Aorta (tissue), 5 donors: ENCODE measurements at regions not wholly inside any gene's neighbourhood (a gene's known extent, or its start where the extent isn't known, plus 50 kb on each side); places are given as distances from the start of the nearest gene placed in this dataset.

Experiments
- ATAC-seq: fragments of 200-7000 bp; cut with Tn5 transposase; one replicate; pipeline ENCODE4 v1.9.1; 2022; ENCODE audit warnings: moderate library complexity; ENCODE audit not compliant: low FRiP score
- DNase-seq, 2 donors: peaks; one replicate each; pipeline ENCODE4 v3.0.0-alpha.2; 2020
- H3K27ac ChIP-seq, 2 donors: one replicate each; pipeline ENCODE4 v1.5.1; 2013; ENCODE audit warnings: low read length in 2 of 2, mild to moderate bottlenecking in 2 of 2, moderate library complexity in 2 of 2, control low read depth in 1 of 2, inconsistent platforms in 1 of 2, low read depth in 1 of 2
- H3K27me3 ChIP-seq, 2 donors: one replicate each; pipeline ENCODE4 v1.6.1; 2013; ENCODE audit warnings: control low read depth in 1 of 2, low read length in 1 of 2, mild to moderate bottlenecking in 1 of 2, moderate library complexity in 1 of 2; ENCODE audit not compliant: insufficient read depth in 2 of 2, control insufficient read depth in 1 of 2
- H3K36me3 ChIP-seq, 2 donors: one replicate each; pipeline ENCODE4 v1.6.1; 2013; ENCODE audit warnings: control low read depth in 1 of 2, low read length in 1 of 2, mild to moderate bottlenecking in 1 of 2; ENCODE audit not compliant: insufficient read depth in 2 of 2, control insufficient read depth in 1 of 2
- H3K4me1 ChIP-seq, 2 donors: one replicate each; pipeline ENCODE4 v1.6.1; 2013; ENCODE audit warnings: low read length in 2 of 2, control low read depth in 1 of 2, mild to moderate bottlenecking in 1 of 2, moderate library complexity in 1 of 2; ENCODE audit not compliant: insufficient read depth in 2 of 2, control insufficient read depth in 1 of 2
- H3K4me3 ChIP-seq, 2 donors: one replicate each; pipeline ENCODE4 v1.5.1; 2013; ENCODE audit warnings: low read length in 2 of 2, control low read depth in 1 of 2, mild to moderate bottlenecking in 1 of 2
- H3K9me3 ChIP-seq: one replicate; pipeline ENCODE4 v1.6.1; 2013; ENCODE audit warnings: mild to moderate bottlenecking, low read length; ENCODE audit not compliant: control insufficient read depth
- WGBS, 2 donors: extraction: QIAGEN DNeasy Blood & Tissue Kit; methylation state at CpG; one replicate each; pipeline ENCODE4 v1.1.7; 2013; 5-methylcytosine and 5-hydroxymethylcytosine counted together
- intact Hi-C, 2 donors: fragments of 100-400 bp; cut with DNase I; formaldehyde crosslinking; loops; one replicate each; pipeline versions ENCODE4 v1.14.2 to v1.15.0; 2022
- donor health status: healthy with polysubstance abuse.
- donor health status: Bipolar disorder and iron deficiency.
- donor health status: DM: no; HTN: no; CAD: no.
- donor health status: DM: no; HTN: no; CAD: no.
- donor health status: DM: yes; HTN: yes; CAD: no.

DNA sequence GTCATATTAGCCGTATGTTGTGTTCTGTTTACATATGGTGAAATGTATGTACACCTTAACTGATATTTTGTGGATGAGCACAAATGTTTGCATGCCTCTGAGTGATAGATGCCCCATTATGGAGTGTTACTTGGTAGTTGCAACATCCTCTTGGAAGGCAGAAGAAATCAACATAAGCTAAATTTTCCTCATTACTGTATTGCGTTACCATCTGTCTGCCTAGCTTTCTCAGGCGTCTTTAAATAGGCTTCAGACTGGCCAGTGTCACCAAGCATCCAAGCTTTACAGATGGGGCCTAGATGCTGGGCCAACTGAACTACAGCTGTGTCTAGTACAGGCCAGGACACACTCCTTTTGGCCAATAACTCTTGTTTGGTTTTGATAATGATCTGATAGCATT is 250.6 kb downstream of the SAMD5 start:
- Histone ChIP-seq H3K4me1 (no peaks in the 10 kb centered on the region), H3K4me3 (no peak overlapping the region), H3K36me3 (no peaks in the 10 kb centered on the region), H3K9me3 (no peaks in the 10 kb centered on the region), H3K27ac (no peak overlapping the region), H3K27me3 (no peaks in the 10 kb centered on the region)
- ATAC-seq (peak; percentile 15), DNase-seq (no peak)
- intact Hi-C loops, result no loop called here
- 49 to 67% methylated on average over 3 of the region's 3 CpGs for WGBS, 2 donors

DNA sequence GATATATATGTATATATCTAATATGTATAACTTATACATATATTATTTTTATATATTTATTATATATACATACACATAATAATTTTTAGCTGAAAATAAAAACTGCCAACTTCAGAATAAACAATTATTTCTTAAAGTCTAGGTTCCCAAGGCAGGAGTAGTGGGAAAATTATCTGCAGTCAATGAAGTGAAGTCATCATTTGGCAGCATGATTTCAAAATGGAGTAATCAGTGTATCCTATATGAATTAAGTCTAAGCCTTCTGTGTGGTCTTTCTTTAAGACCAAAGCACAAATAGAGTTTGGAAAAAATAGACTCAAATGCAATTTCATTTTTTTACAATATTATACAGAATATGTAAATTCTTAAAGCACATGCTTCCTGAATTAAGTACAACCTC is 251.0 kb downstream of the SAMD5 start:
- Histone ChIP-seq H3K9me3 (no peaks in the 10 kb centered on the region), H3K36me3 (no peaks in the 10 kb centered on the region), H3K27me3 (no peaks in the 10 kb centered on the region), H3K27ac (no peak overlapping the region), H3K4me3 (no peak overlapping the region), H3K4me1 (no peaks in the 10 kb centered on the region)
- intact Hi-C loops, result no loop called here
- ATAC-seq, result no peak
- DNase-seq, result no peak

DNA sequence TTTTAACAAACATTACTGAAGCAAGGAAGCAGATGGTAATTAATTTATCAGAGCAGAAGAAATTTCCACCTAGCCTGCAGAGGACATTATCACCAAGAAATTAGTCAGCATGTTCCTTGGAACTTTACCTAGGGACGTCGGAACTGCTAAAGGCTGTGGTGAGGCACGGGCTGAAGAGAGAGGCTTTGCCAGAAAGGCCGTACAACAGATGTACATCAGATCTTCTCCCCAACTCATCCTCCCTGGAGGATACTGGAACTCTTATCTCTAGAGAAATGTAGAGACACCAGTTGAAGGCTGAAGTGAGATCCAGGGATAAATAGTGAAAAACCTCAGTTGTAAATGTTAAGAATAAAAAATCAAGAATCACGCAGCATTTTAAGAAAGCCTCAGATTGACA is 257.1 kb downstream of the SAMD5 start:
- H3K4me3 ChIP-seq, result no peak overlapping the region
- no peak for DNase-seq
- H3K27me3 ChIP-seq, result no peaks in the 10 kb centered on the region
- H3K9me3 ChIP-seq, result no peaks in the 10 kb centered on the region
- intact Hi-C loops, result no loop called here
- ATAC-seq, result no peak
- no peaks in the 10 kb centered on the region for H3K4me1 ChIP-seq
- 90 to 93% methylated on average over 5 of the region's 5 CpGs for WGBS, 2 donors
- H3K27ac ChIP-seq, result no peak overlapping the region
- no peaks in the 10 kb centered on the region for H3K36me3 ChIP-seq

DNA sequence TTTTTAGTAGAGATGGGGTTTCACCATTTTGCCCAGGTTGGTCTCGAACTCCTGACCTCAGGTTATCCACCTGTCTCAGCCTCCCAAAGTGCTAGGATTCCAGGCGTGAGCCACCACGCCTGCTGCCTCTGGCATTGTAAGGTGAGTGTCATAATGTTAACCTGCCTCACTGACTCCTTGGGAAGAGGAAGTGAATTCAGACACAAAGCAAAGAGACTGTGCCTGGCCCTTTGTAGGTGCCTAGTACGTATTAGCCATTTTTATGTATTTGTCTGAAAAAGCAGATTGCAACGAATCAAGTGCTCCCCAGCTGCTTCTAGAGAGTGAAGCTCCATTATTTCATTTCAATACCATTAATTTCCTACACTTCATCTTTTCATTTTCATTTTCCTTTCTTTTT is 260.5 kb downstream of the SAMD5 start:
- H3K36me3 ChIP-seq, result no peaks in the 10 kb centered on the region
- no peak for DNase-seq
- no peaks in the 10 kb centered on the region for H3K4me1 ChIP-seq
- H3K9me3 ChIP-seq, result no peaks in the 10 kb centered on the region
- H3K4me3 ChIP-seq, result no peak overlapping the region
- WGBS, 2 donors, result 90 to 92% methylated on average over 5 of the region's 5 CpGs
- no peaks in the 10 kb centered on the region for H3K27me3 ChIP-seq
- no peak overlapping the region for H3K27ac ChIP-seq
- intact Hi-C loops, result no loop called here
- ATAC-seq, result no peak

DNA sequence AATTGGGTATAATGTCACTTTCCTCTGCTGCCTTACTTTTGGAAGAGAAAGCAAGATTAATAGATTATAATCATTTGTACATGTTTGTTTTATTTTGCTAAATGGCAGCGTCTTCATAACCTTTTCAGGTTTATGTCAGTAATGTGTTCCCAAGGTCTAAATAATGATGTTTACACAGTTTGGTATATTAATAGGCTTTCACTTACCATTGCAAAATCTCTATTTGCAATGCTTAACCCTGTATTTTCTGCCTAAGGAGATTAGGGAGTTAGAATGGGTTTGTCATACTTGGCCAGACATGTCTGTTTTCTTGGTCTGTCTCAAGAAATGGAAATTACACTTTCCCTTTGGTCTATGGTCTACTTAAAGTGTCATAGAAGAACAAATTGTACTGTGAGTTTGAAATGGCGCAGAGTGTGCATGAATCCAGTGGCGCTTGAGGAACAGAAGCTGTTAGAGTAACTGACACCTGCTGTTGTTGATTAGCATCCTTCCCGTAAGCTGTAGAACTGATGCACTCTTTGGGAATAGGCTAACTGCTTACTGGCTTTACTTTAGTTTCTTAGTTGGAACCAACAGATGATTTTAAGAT is 261.1 kb downstream of the SAMD5 start:
- no peak overlapping the region for H3K27ac ChIP-seq
- H3K36me3 ChIP-seq, result no peaks in the 10 kb centered on the region
- H3K9me3 ChIP-seq, result no peaks in the 10 kb centered on the region
- intact Hi-C loops, result no loop called here
- no peaks in the 10 kb centered on the region for H3K4me1 ChIP-seq
- H3K4me3 ChIP-seq, result no peak overlapping the region
- no peaks in the 10 kb centered on the region for H3K27me3 ChIP-seq
- DNase-seq (no peak), ATAC-seq (no peak)
- 50 to 63% methylated on average over 4 of the region's 4 CpGs for WGBS, 2 donors

DNA sequence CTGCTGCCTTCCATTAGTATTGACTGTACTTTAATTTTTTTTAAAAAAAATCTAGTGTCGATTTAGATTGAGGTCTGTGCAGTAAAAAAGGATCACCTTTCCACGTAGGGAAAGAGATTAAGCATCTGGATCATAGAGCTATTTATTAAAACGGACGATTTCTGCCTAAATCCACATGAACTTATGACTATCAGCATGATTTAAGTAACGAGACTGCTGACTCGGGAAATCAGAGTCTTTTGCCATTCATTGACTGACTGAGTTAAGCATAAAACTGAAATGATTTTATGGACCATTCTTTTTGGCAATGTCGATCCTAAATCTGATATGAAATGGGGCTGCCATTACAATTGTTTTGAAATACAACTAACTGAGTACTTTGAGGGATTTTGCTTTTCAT is 261.7 kb downstream of the SAMD5 start:
- Histone ChIP-seq H3K4me3 (no peak overlapping the region), H3K27me3 (no peaks in the 10 kb centered on the region), H3K4me1 (no peaks in the 10 kb centered on the region), H3K36me3 (no peaks in the 10 kb centered on the region), H3K9me3 (no peaks in the 10 kb centered on the region), H3K27ac (no peak overlapping the region)
- 82 to 86% methylated on average over 7 of the region's 7 CpGs for WGBS, 2 donors
- intact Hi-C loops, result no loop called here
- no peak for DNase-seq
- no peak for ATAC-seq

DNA sequence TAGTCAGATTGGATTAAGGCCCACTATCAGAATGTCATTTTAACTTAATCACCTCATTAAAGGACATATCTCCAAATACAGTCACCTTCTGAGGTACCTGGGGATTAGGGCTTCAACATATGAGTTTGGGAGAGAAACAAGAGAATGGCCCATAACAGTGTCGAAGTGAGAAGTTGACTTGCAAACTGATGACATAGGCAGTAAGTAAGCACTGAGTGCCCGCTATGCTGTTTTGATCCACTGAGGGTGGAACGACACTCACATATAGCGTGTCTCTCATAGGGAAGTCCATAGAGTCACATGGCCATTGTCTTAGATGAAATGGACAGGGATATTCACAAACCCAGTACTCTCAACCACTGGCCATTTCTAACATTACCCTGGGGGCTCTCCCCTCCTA is 264.2 kb downstream of the SAMD5 start:
- 98 to 99% methylated on average over 4 of the region's 4 CpGs for WGBS, 2 donors
- intact Hi-C loops, result no loop called here
- ATAC-seq, result no peak

DNA sequence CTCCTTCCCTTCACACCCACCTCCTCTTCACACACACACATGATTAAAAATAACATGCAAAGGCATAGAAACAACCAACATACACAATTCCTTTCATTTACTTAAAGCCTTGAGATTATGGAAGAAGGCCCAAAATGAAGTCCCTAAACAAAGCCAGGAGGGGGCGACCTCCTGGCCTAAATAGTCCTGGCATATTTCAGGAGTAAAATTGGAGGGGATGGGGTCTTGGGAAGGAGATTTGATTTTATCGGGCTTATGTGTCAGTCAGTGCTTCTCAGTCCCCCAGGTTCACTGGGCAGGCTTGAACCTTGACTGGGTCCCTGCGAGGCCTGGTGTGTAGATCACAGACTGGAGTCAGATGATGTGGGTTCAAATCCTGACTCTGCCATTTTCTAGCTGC is 266.4 kb downstream of the SAMD5 start:
- no peak overlapping the region for H3K4me3 ChIP-seq
- WGBS, 2 donors, result 79 to 83% methylated on average over 3 of the region's 3 CpGs
- intact Hi-C loops, result no loop called here
- H3K27me3 ChIP-seq, result no peaks in the 10 kb centered on the region
- no peak overlapping the region for H3K27ac ChIP-seq
- H3K4me1 ChIP-seq, result no peaks in the 10 kb centered on the region
- DNase-seq, result no peak
- H3K36me3 ChIP-seq, result no peaks in the 10 kb centered on the region
- no peak for ATAC-seq
- no peaks in the 10 kb centered on the region for H3K9me3 ChIP-seq

More for the DNA sequence above, 264.2 kb downstream of the SAMD5 start:
- H3K9me3 ChIP-seq, result no peaks in the 10 kb centered on the region
- H3K36me3 ChIP-seq, result no peaks in the 10 kb centered on the region
- no peaks in the 10 kb centered on the region for H3K4me1 ChIP-seq
- H3K4me3 ChIP-seq, result no peak overlapping the region
- H3K27me3 ChIP-seq, result no peaks in the 10 kb centered on the region
- DNase-seq, result no peak
- H3K27ac ChIP-seq, result no peak overlapping the region

DNA sequence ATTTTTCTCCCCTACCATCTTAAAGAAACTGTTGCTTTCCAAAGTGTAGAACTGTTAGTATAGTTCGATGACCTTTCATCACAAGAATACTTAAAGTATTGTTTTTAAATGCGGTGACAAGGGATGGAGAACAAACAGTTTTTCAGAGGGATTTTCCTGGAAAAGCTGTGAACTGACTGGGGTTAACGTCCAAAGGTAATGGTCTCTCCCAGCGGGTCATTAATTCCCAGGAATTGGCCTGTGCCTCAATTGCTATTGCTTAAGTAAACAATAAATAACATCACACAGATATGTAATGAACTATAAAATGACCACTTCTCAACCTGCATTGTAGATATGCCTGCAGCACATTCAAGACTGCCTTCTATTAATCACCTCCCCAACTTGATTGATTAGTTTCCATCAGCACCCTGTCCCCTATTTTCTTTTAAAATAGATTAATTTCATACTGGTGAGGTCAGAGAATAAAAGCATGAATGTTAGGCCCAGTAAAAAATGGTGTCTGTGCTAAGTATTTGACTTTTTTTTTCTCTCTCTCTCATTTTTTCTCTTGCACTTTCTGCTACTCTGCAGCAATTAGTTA is 268.2 kb downstream of the SAMD5 start:
- intact Hi-C loops, result no loop called here
- Histone ChIP-seq H3K27ac (no peak overlapping the region), H3K27me3 (no peaks in the 10 kb centered on the region), H3K4me1 (no peaks in the 10 kb centered on the region), H3K4me3 (no peak overlapping the region), H3K36me3 (no peaks in the 10 kb centered on the region), H3K9me3 (no peaks in the 10 kb centered on the region)
- 70 to 89% methylated on average over 4 of the region's 4 CpGs for WGBS, 2 donors
- DNase-seq, result no peak
- no peak for ATAC-seq
